Neutrophil (primary cell): ENCODE measurements at regions not wholly inside any gene's neighbourhood (a gene's known extent, or its start where the extent isn't known, plus 50 kb on each side); places are given as distances from the start of the nearest gene placed in this dataset.

Experiments used
- H3K27ac ChIP-seq: fragments of 200-600 bp; sonication (generic); 2 replicates; pipeline ENCODE4 v1.5.1; 2016; ENCODE audit warnings: mild to moderate bottlenecking, moderate library complexity
- H3K27me3 ChIP-seq: fragments of 200-600 bp; sonication (generic); 2 replicates; pipeline ENCODE4 v1.6.0; 2016; ENCODE audit warnings: mild to moderate bottlenecking
- H3K36me3 ChIP-seq: fragments of 200-600 bp; sonication (generic); 2 replicates; pipeline ENCODE4 v1.5.1; 2017
- H3K4me1 ChIP-seq, 2 experiments: fragments of 200-600 bp in 1 of 2; sonication (generic) in 1 of 2; 1 replicate in 1 of 2; 2 replicates in 1 of 2; pipeline versions ENCODE4 v1.5.1 to v1.6.1; 2013 to 2016; ENCODE audit warnings: low read depth in 1 of 2, low read length in 1 of 2, mild to moderate bottlenecking in 1 of 2, moderate library complexity in 1 of 2; ENCODE audit not compliant: control insufficient read depth in 1 of 2, insufficient read depth in 1 of 2
- H3K4me3 ChIP-seq, 2 experiments: fragments of 200-600 bp in 1 of 2; sonication (generic) in 1 of 2; 1 replicate in 1 of 2; 2 replicates in 1 of 2; pipeline ENCODE4 v1.5.1; 2013 to 2016; ENCODE audit warnings: low read depth in 1 of 2, low read length in 1 of 2, mild to moderate bottlenecking in 1 of 2, moderate library complexity in 1 of 2
- H3K9me3 ChIP-seq: fragments of 200-600 bp; sonication (generic); 2 replicates; pipeline ENCODE4 v1.5.1; 2016
- TF ChIP-seq, protein P1 (sequence below): fragments of 200-600 bp; sonication (generic); IDR thresholded peaks from 2 replicates; pipeline ENCODE4 v1.5.1; 2016; ENCODE audit warnings: antibody characterized with exemption

DNA sequence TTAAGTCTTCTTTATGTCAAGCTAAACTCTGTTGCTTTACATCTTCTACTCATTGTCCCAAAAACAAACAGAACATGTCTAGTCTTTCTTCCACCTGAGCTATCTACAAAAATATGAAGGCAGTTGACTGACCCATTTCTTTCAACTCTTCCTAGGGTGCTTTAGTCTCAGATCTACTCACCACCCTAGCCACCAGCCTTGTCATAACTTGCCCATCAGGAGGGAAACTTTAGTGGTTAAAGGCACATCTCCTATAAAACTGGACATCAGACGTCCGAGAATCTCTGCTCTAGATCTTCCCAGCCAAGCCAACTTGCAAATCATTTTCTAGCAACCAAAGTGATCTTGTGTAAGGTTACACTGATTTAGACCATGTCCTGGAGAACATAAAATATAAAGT, 205.0 kb downstream of the ACTL7B start:
- peaks cover 1 to 22% of the 10 kb centered on the region in 2 experiments for H3K4me1 ChIP-seq
- TF ChIP-seq, protein P1, sequence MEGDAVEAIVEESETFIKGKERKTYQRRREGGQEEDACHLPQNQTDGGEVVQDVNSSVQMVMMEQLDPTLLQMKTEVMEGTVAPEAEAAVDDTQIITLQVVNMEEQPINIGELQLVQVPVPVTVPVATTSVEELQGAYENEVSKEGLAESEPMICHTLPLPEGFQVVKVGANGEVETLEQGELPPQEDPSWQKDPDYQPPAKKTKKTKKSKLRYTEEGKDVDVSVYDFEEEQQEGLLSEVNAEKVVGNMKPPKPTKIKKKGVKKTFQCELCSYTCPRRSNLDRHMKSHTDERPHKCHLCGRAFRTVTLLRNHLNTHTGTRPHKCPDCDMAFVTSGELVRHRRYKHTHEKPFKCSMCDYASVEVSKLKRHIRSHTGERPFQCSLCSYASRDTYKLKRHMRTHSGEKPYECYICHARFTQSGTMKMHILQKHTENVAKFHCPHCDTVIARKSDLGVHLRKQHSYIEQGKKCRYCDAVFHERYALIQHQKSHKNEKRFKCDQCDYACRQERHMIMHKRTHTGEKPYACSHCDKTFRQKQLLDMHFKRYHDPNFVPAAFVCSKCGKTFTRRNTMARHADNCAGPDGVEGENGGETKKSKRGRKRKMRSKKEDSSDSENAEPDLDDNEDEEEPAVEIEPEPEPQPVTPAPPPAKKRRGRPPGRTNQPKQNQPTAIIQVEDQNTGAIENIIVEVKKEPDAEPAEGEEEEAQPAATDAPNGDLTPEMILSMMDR = no peak
- no peak overlapping the region for H3K27ac ChIP-seq
- no peaks in the 10 kb centered on the region for H3K36me3 ChIP-seq
- H3K27me3 ChIP-seq = no peaks in the 10 kb centered on the region
- H3K4me3 ChIP-seq = no peak overlapping the region
- H3K9me3 ChIP-seq = no peaks in the 10 kb centered on the region

DNA sequence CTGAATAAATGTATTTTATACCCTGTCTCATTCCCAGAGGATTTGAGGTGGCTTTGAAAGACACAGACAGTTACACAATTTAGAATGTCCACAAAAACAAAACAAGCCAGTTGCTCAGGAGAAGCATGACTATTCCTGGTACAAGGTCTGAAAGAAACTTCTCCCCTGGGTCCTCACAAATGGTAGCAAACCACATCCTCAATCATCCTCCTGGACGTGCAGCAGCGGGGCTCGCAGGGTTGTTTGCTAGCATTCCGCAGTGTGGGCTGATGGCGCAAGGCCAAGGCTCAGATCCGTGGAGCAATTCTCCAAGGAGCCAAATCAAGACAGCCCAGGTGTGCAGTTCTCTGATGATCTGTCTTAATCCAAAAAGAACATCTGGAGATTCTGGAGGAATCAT, 210.3 kb downstream of the ACTL7B start:
- TF ChIP-seq, protein P1 = no peak
- no peaks in the 10 kb centered on the region for H3K27me3 ChIP-seq
- no peak overlapping the region for H3K27ac ChIP-seq
- H3K4me1 ChIP-seq = peaks cover 28 to 44% of the 10 kb centered on the region in 2 experiments
- H3K9me3 ChIP-seq = no peaks in the 10 kb centered on the region
- H3K36me3 ChIP-seq = no peaks in the 10 kb centered on the region
- no peak overlapping the region for H3K4me3 ChIP-seq

DNA sequence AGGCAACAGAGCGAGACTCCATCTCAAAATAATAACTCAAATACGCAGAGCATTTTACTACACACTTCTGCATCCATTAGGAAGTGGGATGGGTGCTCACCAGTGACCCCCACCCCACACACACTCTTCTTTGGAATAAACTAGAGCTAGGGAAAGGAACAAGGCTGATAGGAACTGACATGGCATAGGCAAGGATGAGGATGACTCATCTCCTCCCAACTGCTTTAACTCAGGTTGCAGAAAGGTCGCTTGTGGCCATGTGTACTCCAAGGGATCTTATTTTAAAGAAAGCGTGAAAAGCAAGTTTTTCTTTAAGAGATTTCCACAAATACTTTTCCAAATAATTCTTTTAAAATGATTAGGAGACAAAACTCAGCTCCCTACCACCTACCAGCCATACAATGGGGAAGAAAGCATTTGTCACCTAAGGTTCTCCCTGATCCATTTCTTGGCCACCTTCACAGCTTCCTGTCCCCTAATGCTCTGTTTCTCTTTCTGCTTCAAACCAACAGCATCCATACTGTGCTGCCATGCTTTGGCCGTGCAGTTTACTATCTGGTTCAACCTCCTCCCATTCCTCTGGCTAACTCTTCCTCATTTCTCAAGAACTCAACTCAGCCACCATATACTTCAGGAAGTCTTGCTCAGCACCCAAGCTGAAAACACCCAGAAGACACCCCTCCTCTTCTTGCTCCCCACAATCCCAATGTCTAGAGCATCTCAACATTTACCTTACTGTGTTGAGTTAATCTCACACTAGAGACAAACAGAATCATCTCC, 211.9 kb downstream of the ACTL7B start:
- no peaks in the 10 kb centered on the region for H3K27me3 ChIP-seq
- no peaks in the 10 kb centered on the region for H3K9me3 ChIP-seq
- H3K27ac ChIP-seq = no peak overlapping the region
- H3K4me1 ChIP-seq = peaks cover 33 to 55% of the 10 kb centered on the region in 2 experiments
- TF ChIP-seq, protein P1 = no peak
- no peaks in the 10 kb centered on the region for H3K36me3 ChIP-seq
- no peak overlapping the region for H3K4me3 ChIP-seq

DNA sequence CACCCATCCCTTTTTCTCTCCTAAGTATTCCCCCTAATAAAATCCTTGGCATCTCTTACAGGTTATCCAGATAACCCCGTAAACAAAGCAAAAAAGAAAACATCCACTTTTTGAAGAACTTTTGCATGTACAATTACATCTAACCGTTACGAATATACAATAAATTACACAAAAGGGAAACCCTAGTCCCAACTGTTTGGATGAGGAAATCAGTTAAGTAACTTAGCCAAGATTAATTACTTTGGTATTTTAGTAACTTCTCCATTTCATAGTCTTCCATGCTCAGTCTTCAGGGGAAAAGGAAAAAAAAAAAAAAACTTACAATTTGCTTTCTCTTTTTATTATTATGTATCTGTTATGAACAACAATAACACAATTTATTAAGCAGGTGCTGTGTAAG, 212.9 kb downstream of the ACTL7B start:
- TF ChIP-seq, protein P1 = no peak
- H3K4me1 ChIP-seq = peaks cover 33 to 55% of the 10 kb centered on the region in 2 experiments
- no peaks in the 10 kb centered on the region for H3K9me3 ChIP-seq
- H3K27me3 ChIP-seq = no peaks in the 10 kb centered on the region
- H3K36me3 ChIP-seq = no peaks in the 10 kb centered on the region
- no peak overlapping the region for H3K4me3 ChIP-seq
- no peak overlapping the region for H3K27ac ChIP-seq

DNA sequence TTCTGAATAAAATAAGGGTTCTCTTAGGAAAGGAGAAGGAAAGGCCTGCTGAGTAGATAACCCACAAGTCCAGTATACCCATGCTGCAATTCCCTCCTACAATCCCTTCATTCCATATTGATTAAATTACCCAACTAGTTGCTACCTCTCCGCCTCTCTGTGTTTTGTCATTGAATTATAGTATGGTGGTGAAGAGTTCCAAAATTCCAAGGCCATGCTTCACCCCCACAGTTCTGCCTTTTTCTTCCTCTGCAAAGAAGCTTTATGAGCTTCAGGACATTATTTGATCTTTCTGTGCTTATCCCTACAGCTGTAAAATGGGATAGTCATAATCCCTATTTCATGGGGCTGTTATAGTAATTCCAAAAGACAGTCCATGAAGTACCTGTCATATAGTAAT, 215.6 kb downstream of the ACTL7B start:
- no peak overlapping the region for H3K4me3 ChIP-seq
- no peaks in the 10 kb centered on the region for H3K27me3 ChIP-seq
- peaks cover 29 to 47% of the 10 kb centered on the region in 2 experiments for H3K4me1 ChIP-seq
- no peak overlapping the region for H3K27ac ChIP-seq
- TF ChIP-seq, protein P1 = no peak
- no peaks in the 10 kb centered on the region for H3K9me3 ChIP-seq
- H3K36me3 ChIP-seq = no peaks in the 10 kb centered on the region
